HL-60 (cell line): ENCODE measurements at regions not wholly inside any gene's neighbourhood (a gene's known extent, or its start where the extent isn't known, plus 50 kb on each side); places are given as distances from the start of the nearest gene placed in this dataset.

Experiments
- DNase-seq, 2 experiments: peaks; one replicate each; pipeline ENCODE4 v3.0.0-alpha.2; 2010 to 2020; ENCODE audit warnings: low read depth in 1 of 2, low spot score in 1 of 2
- H3K27ac ChIP-seq: fragments of 250-450 bp; sonication (Bioruptor Pico); replicated peaks from 2 replicates; pipeline ENCODE4 v1.5.1; 2020; ENCODE audit warnings: mild to moderate bottlenecking, moderate library complexity
- H3K27me3 ChIP-seq: fragments of 250-450 bp; sonication (Bioruptor Pico); 2 replicates; pipeline ENCODE4 v1.5.1; 2021; ENCODE audit warnings: mild to moderate bottlenecking, moderate library complexity; ENCODE audit not compliant: insufficient read depth, poor library complexity, severe bottlenecking
- H3K4me3 ChIP-seq: replicated peaks from 2 replicates; pipeline ENCODE4 v1.5.1; 2011; ENCODE audit warnings: mild to moderate bottlenecking, control low read depth, low read length; ENCODE audit not compliant: insufficient read depth
- CTCF ChIP-seq: IDR thresholded peaks from one replicate; pipeline ENCODE4 v1.5.1; 2011; ENCODE audit warnings: low read length, control low read depth, inconsistent platforms; ENCODE audit not compliant: insufficient read depth
- GABPA ChIP-seq: IDR thresholded peaks from 2 replicates; pipeline ENCODE4 v1.6.1; 2012; ENCODE audit warnings: low read depth
- POLR2AphosphoS5 ChIP-seq: IDR thresholded peaks from 2 replicates; pipeline ENCODE4 v1.6.1; 2012; ENCODE audit warnings: low read depth
- REST ChIP-seq: IDR thresholded peaks from 2 replicates; pipeline ENCODE4 v1.6.1; 2012; ENCODE audit warnings: low read depth; ENCODE audit not compliant: insufficient replicate concordance
- SPI1 ChIP-seq: IDR thresholded peaks from 2 replicates; pipeline ENCODE4 v1.6.1; 2012; ENCODE audit warnings: low read depth, mild to moderate bottlenecking, borderline replicate concordance

GRCh38 chr6:4437342-4437741, 302.0 kb upstream of the ECI2 start:
- TF ChIP-seq REST = no peak
- no peak for TF ChIP-seq SPI1
- TF ChIP-seq POLR2AphosphoS5 = no peak
- no peak for TF ChIP-seq GABPA
- no peak for TF ChIP-seq CTCF
- H3K27ac ChIP-seq = no peak overlapping the region
- DNase-seq = no peak
- H3K4me3 ChIP-seq = no peak overlapping the region
- no peaks in the 10 kb centered on the region for H3K27me3 ChIP-seq

- Histone ChIP-seq H3K4me3 (no peak overlapping the region), H3K27me3 (no peaks in the 10 kb centered on the region), H3K27ac (no peak overlapping the region)
- no peak for TF ChIP-seq POLR2AphosphoS5
- DNase-seq = no peak
Observed at GRCh38 chr6:4435981-4436445, 300.6 kb upstream of the ECI2 start.

- TF ChIP-seq GABPA = no peak
- TF ChIP-seq CTCF = no peak
- no peak for TF ChIP-seq SPI1
- TF ChIP-seq REST = no peak
- TF ChIP-seq POLR2AphosphoS5 = no peak
- H3K4me3 ChIP-seq = no peak overlapping the region
- DNase-seq = no peak
- no peak overlapping the region for H3K27ac ChIP-seq
- no peaks in the 10 kb centered on the region for H3K27me3 ChIP-seq
Observed at GRCh38 chr6:4434655-4435054, 299.3 kb upstream of the ECI2 start.

- H3K27ac ChIP-seq = no peak overlapping the region
- H3K4me3 ChIP-seq = no peak overlapping the region
- TF ChIP-seq CTCF (no peak), REST (no peak), GABPA (no peak), POLR2AphosphoS5 (no peak), SPI1 (no peak)
- DNase-seq = no peak
- H3K27me3 ChIP-seq = no peaks in the 10 kb centered on the region
Observed at GRCh38 chr6:4433199-4433598, 297.8 kb upstream of the ECI2 start.
